Calu3 (cell line): ENCODE measurements at regions not wholly inside any gene's neighbourhood (a gene's known extent, or its start where the extent isn't known, plus 50 kb on each side); places are given as distances from the start of the nearest gene placed in this dataset.

Experiments used
- BruUV-seq: library from RNA; stranded (reverse); fragments of 400-500 nt; replicated peaks from 2 replicates; lab custom pipeline; 2021; lab: Mats Ljungman, UMichigan
- CTCF ChIA-PET: fragments of 300-600 bp; sonication (Branson Sonifier 250); formaldehyde crosslinking; loops from one replicate; lab custom pipeline; 2022; ENCODE audit warnings: antibody characterized with exemption; lab: Charles Lee
- DNase-seq: peaks from one replicate; pipeline ENCODE4 v3.0.0; 2022
- H3K27ac Mint-ChIP-seq: one replicate; pipeline ENCODE4 v1.8.0; 2022; ENCODE audit warnings: mixed read lengths; ENCODE audit not compliant: unreplicated experiment
- H3K27me3 Mint-ChIP-seq: one replicate; pipeline ENCODE4 v1.8.0; 2022; ENCODE audit warnings: mixed read lengths; ENCODE audit not compliant: unreplicated experiment
- H3K36me3 Mint-ChIP-seq: one replicate; pipeline ENCODE4 v1.8.0; 2022; ENCODE audit warnings: mild to moderate bottlenecking, moderate library complexity, mixed read lengths; ENCODE audit not compliant: insufficient read depth, unreplicated experiment
- H3K4me1 Mint-ChIP-seq: one replicate; pipeline ENCODE4 v1.8.0; 2022; ENCODE audit warnings: mild to moderate bottlenecking, low read depth, mixed read lengths; ENCODE audit not compliant: unreplicated experiment
- H3K4me3 Mint-ChIP-seq: one replicate; pipeline ENCODE4 v1.8.0; 2022; ENCODE audit warnings: mild to moderate bottlenecking, low read depth, moderate library complexity, mixed read lengths; ENCODE audit not compliant: unreplicated experiment
- H3K9me3 Mint-ChIP-seq: one replicate; pipeline ENCODE4 v1.8.0; 2022; ENCODE audit warnings: low read depth, mixed read lengths; ENCODE audit not compliant: unreplicated experiment
- CTCF ChIP-seq: fragments of 200-600 bp; IDR thresholded peaks from one replicate; pipeline ENCODE4 v1.8.0; 2022; ENCODE audit warnings: antibody characterized with exemption; ENCODE audit not compliant: unreplicated experiment
- intact Hi-C: fragments of 100-400 bp; cut with micrococcal nuclease; formaldehyde crosslinking; loops from one replicate; pipeline ENCODE4 v1.10.0; 2022; ENCODE audit not compliant: unreplicated experiment

- CTCF ChIA-PET: no interaction called here
- Mint-ChIP-seq H3K9me3 (no peaks in the 10 kb centered on the region), H3K4me3 (no peak overlapping the region), H3K27ac (no peak overlapping the region), H3K4me1 (no peaks in the 10 kb centered on the region), H3K36me3 (no peaks in the 10 kb centered on the region), H3K27me3 (no peaks in the 10 kb centered on the region)
- DNase-seq: no peak
- no TSS peak for BruUV-seq
- no peak for TF ChIP-seq CTCF
- intact Hi-C loops: no loop called here
These were observed 129.0 kb upstream of the ZEB2 start for GRCh38 chr2:144648837-144649465.

- TF ChIP-seq CTCF: no peak
- Mint-ChIP-seq H3K4me1 (no peaks in the 10 kb centered on the region), H3K27me3 (no peaks in the 10 kb centered on the region), H3K4me3 (no peak overlapping the region), H3K9me3 (no peaks in the 10 kb centered on the region), H3K27ac (no peak overlapping the region), H3K36me3 (no peaks in the 10 kb centered on the region)
- CTCF ChIA-PET: no interaction called here
- no peak for DNase-seq
- BruUV-seq: no TSS peak
- intact Hi-C loops: no loop called here
These were observed 125.3 kb upstream of the ZEB2 start for GRCh38 chr2:144645083-144645778.

GRCh38 chr2:144644549-144644948, 124.6 kb upstream of the ZEB2 start:
- intact Hi-C loops: no loop called here
- H3K27ac Mint-ChIP-seq: no peak overlapping the region

More at GRCh38 chr2:144644549-144644948, 124.6 kb upstream of the ZEB2 start:
- no peaks in the 10 kb centered on the region for H3K4me1 Mint-ChIP-seq
- H3K27me3 Mint-ChIP-seq: no peaks in the 10 kb centered on the region
- CTCF ChIA-PET: interaction anchor here (0.6 kb wide), 1 partner anchor 68 kb away, joined by 4 read pairs; no protein-coding TSS in a partner anchor
- no peak overlapping the region for H3K4me3 Mint-ChIP-seq
- no peak for TF ChIP-seq CTCF
- H3K36me3 Mint-ChIP-seq: no peaks in the 10 kb centered on the region
- BruUV-seq: no TSS peak
- no peaks in the 10 kb centered on the region for H3K9me3 Mint-ChIP-seq
- no peak for DNase-seq
